SK-N-SH treated with all-trans-retinoic acid at 6 μM for 48 hours (cell line): ENCODE measurements at regions not wholly inside any gene's neighbourhood (a gene's known extent, or its start where the extent isn't known, plus 50 kb on each side); places are given as distances from the start of the nearest gene placed in this dataset.

Experiments used
- ATAC-seq: fragments of 200-7000 bp; cut with Tn5 transposase; 3 replicates; pipeline ENCODE4 v1.9.1; 2020; ENCODE audit warnings: mild to moderate bottlenecking, moderate library complexity
- ARNTL ChIP-seq: fragments of 450-650 bp; formaldehyde crosslinking; IDR thresholded peaks from 2 replicates; pipeline ENCODE4 v1.5.0; 2020; ENCODE audit warnings: low read depth, mild to moderate bottlenecking, moderate library complexity, borderline replicate concordance
- BACH2 ChIP-seq: fragments of 250-450 bp; sonication (Bioruptor Pico); IDR thresholded peaks from 2 replicates; pipeline ENCODE4 v1.9.0; 2021; ENCODE audit warnings: mild to moderate bottlenecking, borderline replicate concordance
- CREB5 ChIP-seq: fragments of 250-450 bp; sonication (Bioruptor Pico); IDR thresholded peaks from 2 replicates; pipeline ENCODE4 v1.5.1; 2020; ENCODE audit warnings: low read depth, mild to moderate bottlenecking, moderate library complexity
- CSDC2 ChIP-seq: fragments of 250-450 bp; sonication (Bioruptor Pico); IDR thresholded peaks from 2 replicates; pipeline ENCODE4 v1.5.0; 2020; ENCODE audit warnings: mild to moderate bottlenecking, moderate library complexity
- ISL1 ChIP-seq: fragments of 250-450 bp; sonication (Bioruptor Pico); IDR thresholded peaks from 2 replicates; pipeline ENCODE4 v2.1.2; 2022; ENCODE audit warnings: mild to moderate bottlenecking, moderate library complexity
- OSR1 ChIP-seq: fragments of 250-450 bp; sonication (Bioruptor Pico); IDR thresholded peaks from 2 replicates; pipeline ENCODE4 v1.8.0; 2022; ENCODE audit warnings: moderate library complexity, mild to moderate bottlenecking, inconsistent platforms
- PATZ1 ChIP-seq: fragments of 250-450 bp; sonication (Bioruptor Pico); IDR thresholded peaks from 2 replicates; pipeline ENCODE4 v1.8.0; 2020; ENCODE audit warnings: mild to moderate bottlenecking, moderate library complexity, borderline replicate concordance
- PPARA ChIP-seq: fragments of 250-450 bp; sonication (Bioruptor Pico); IDR thresholded peaks from 2 replicates; pipeline ENCODE4 v1.5.0; 2020; ENCODE audit warnings: mild to moderate bottlenecking, borderline replicate concordance
- RARB ChIP-seq: fragments of 250-450 bp; sonication (Bioruptor Pico); IDR thresholded peaks from 2 replicates; pipeline ENCODE4 v1.8.0; 2021; ENCODE audit warnings: mild to moderate bottlenecking, moderate library complexity
- SNAI2 ChIP-seq: fragments of 250-450 bp; sonication (Bioruptor Pico); IDR thresholded peaks from 2 replicates; pipeline ENCODE4 v1.5.0; 2020; ENCODE audit warnings: mild to moderate bottlenecking, moderate library complexity
- TOX ChIP-seq: fragments of 250-450 bp; sonication (Bioruptor Pico); IDR thresholded peaks from 2 replicates; pipeline ENCODE4 v1.8.0; 2021; ENCODE audit warnings: mild to moderate bottlenecking, moderate library complexity, borderline replicate concordance
- ZC3H10 ChIP-seq: fragments of 250-450 bp; sonication (Bioruptor Pico); IDR thresholded peaks from 2 replicates; pipeline ENCODE4 v1.5.1; 2021; ENCODE audit warnings: mild to moderate bottlenecking, moderate library complexity
- ZFP3 ChIP-seq: fragments of 250-450 bp; sonication (Bioruptor Pico); IDR thresholded peaks from 2 replicates; pipeline ENCODE4 v1.5.0; 2020; ENCODE audit warnings: mild to moderate bottlenecking, moderate library complexity
- ZFP30 ChIP-seq: fragments of 450-650 bp; formaldehyde crosslinking; IDR thresholded peaks from 2 replicates; pipeline ENCODE4 v1.5.0; 2022; ENCODE audit warnings: mild to moderate bottlenecking, moderate library complexity
- ZNF565 ChIP-seq: fragments of 450-650 bp; formaldehyde crosslinking; conservative IDR thresholded peaks from 2 replicates; pipeline ENCODE4 v1.5.0; 2020; ENCODE audit warnings: low read depth, mild to moderate bottlenecking, moderate library complexity
- ZNF8 ChIP-seq: fragments of 450-650 bp; formaldehyde crosslinking; IDR thresholded peaks from 2 replicates; pipeline ENCODE4 v1.5.0; 2020; ENCODE audit warnings: mild to moderate bottlenecking, moderate library complexity
- TF ChIP-seq, protein P1 (sequence below): fragments of 250-450 bp; sonication (Bioruptor Pico); IDR thresholded peaks from 2 replicates; pipeline ENCODE4 v1.5.0; 2020; ENCODE audit warnings: mild to moderate bottlenecking, moderate library complexity
- TF ChIP-seq, protein P2 (sequence below): fragments of 250-450 bp; sonication (Bioruptor Pico); IDR thresholded peaks from 2 replicates; pipeline ENCODE4 v1.8.0; 2021; ENCODE audit warnings: low read depth, mild to moderate bottlenecking, moderate library complexity, borderline replicate concordance

DNA sequence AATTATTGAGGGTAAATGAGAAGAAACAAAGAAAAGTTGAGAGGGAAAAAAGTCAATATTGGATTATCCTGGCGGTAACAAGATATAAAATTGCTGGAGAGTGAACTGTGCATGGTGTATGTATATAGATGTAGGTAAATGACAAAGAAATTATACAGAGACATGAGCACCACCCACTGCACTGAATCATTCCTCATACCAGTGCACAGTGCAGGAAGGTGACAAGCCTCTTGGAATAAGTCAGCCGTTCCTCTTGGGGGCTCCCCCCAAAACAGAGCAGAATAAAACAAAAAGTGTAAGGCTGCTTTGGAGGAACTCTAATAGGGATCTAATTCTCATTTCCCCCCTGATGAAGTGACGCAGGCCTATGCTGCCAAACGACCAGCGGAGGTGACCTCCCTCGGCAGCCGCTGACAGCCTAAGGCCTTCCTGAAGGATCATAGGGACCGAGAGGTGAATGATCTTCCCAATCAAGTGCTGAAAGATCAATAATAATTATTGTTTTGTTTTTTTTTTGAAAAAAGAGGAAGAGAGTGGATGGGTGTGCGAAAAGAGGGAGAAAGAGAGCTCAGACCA, 245.0 kb downstream of the PSAT1 start:
- TF ChIP-seq OSR1 (CRISPR knock-in tag): no peak
- no peak for TF ChIP-seq RARB (CRISPR knock-in tag)
- no peak for TF ChIP-seq ZC3H10 (CRISPR knock-in tag)
- no peak for TF ChIP-seq ARNTL (CRISPR knock-in tag)
- TF ChIP-seq CSDC2 (CRISPR knock-in tag): no peak
- TF ChIP-seq, protein P1, sequence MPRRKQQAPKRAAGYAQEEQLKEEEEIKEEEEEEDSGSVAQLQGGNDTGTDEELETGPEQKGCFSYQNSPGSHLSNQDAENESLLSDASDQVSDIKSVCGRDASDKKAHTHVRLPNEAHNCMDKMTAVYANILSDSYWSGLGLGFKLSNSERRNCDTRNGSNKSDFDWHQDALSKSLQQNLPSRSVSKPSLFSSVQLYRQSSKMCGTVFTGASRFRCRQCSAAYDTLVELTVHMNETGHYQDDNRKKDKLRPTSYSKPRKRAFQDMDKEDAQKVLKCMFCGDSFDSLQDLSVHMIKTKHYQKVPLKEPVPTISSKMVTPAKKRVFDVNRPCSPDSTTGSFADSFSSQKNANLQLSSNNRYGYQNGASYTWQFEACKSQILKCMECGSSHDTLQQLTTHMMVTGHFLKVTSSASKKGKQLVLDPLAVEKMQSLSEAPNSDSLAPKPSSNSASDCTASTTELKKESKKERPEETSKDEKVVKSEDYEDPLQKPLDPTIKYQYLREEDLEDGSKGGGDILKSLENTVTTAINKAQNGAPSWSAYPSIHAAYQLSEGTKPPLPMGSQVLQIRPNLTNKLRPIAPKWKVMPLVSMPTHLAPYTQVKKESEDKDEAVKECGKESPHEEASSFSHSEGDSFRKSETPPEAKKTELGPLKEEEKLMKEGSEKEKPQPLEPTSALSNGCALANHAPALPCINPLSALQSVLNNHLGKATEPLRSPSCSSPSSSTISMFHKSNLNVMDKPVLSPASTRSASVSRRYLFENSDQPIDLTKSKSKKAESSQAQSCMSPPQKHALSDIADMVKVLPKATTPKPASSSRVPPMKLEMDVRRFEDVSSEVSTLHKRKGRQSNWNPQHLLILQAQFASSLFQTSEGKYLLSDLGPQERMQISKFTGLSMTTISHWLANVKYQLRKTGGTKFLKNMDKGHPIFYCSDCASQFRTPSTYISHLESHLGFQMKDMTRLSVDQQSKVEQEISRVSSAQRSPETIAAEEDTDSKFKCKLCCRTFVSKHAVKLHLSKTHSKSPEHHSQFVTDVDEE (CRISPR knock-in tag): no peak
- no peak for TF ChIP-seq ZFP30
- TF ChIP-seq PPARA (CRISPR knock-in tag): no peak
- no peak for TF ChIP-seq CREB5 (CRISPR knock-in tag)
- no peak for TF ChIP-seq SNAI2
- no peak for TF ChIP-seq ZFP3 (CRISPR knock-in tag)
- TF ChIP-seq TOX (CRISPR knock-in tag): no peak
- TF ChIP-seq BACH2: no peak
- TF ChIP-seq ZNF565 (CRISPR knock-in tag): no peak
- TF ChIP-seq, all 23 proteins: peak for 0
- peak; percentile 38; the same call in 1 of the 3 replicates for ATAC-seq

DNA sequence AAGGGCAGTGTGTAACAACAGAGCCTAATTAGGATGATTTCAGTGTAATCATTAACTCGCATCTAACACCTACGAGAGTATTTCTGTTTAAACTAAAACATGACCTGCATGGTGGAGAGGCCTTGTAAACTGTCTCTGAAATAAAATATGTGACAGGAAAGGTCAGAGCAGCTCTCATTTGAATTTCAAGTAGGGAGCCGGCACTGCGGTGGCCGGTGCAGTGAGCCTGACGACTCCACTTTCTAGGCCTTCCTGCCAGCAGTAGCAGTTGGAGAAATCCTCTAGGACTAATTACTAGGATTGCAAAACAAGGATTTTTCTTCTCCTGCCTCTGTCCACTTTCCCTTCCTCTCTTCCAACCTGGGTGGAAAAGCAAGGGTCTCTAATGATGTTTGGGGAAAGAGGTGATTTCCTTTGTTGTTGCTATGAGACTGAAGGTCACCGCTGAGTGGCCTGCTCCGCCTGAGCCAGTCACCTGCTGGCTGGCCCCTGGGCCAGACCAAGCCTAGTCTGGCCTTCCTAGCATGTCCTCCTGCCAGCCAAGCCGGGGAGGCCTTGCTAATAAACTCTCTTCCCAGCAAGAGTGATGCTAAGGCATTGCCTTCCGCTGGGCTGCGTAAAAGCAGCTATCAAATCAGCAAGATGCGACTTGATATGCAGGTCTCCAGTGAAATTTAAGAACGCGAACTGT, 245.7 kb downstream of the PSAT1 start:
- TF ChIP-seq, protein P2, sequence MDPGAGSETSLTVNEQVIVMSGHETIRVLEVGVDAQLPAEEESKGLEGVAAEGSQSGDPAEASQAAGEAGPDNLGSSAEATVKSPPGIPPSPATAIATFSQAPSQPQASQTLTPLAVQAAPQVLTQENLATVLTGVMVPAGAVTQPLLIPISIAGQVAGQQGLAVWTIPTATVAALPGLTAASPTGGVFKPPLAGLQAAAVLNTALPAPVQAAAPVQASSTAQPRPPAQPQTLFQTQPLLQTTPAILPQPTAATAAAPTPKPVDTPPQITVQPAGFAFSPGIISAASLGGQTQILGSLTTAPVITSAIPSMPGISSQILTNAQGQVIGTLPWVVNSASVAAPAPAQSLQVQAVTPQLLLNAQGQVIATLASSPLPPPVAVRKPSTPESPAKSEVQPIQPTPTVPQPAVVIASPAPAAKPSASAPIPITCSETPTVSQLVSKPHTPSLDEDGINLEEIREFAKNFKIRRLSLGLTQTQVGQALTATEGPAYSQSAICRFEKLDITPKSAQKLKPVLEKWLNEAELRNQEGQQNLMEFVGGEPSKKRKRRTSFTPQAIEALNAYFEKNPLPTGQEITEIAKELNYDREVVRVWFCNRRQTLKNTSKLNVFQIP: no peak
- TF ChIP-seq ZC3H10 (CRISPR knock-in tag): no peak
- no peak for TF ChIP-seq CSDC2 (CRISPR knock-in tag)
- TF ChIP-seq, protein P1 (CRISPR knock-in tag): no peak
- TF ChIP-seq ISL1 (CRISPR knock-in tag): no peak
- TF ChIP-seq PATZ1: no peak
- no peak for TF ChIP-seq ZNF8 (CRISPR knock-in tag)
- TF ChIP-seq TOX (CRISPR knock-in tag): no peak
- no peak for TF ChIP-seq CREB5 (CRISPR knock-in tag)
- no peak for TF ChIP-seq RARB (CRISPR knock-in tag)
- TF ChIP-seq OSR1 (CRISPR knock-in tag): no peak
- TF ChIP-seq PPARA (CRISPR knock-in tag): no peak
- TF ChIP-seq SNAI2: no peak
- TF ChIP-seq ZFP30: no peak
- TF ChIP-seq ARNTL (CRISPR knock-in tag): no peak
- no peak for TF ChIP-seq BACH2
- no peak for ATAC-seq
